HepG2 (cell line): ENCODE measurements at regions not wholly inside any gene's neighbourhood (a gene's known extent, or its start where the extent isn't known, plus 50 kb on each side); places are given as distances from the start of the nearest gene placed in this dataset.

ENCODE experiments used
- ATAC-seq: fragments of 200-7000 bp; cut with Tn5 transposase; 3 replicates; pipeline ENCODE4 v1.9.1; 2020; ENCODE audit warnings: mild to moderate bottlenecking, moderate library complexity
- BruUV-seq: library from RNA; stranded (reverse); fragments of 400-500 nt; replicated peaks from 2 replicates; lab custom pipeline; 2021; lab: Mats Ljungman, UMichigan
- CTCF ChIA-PET: fragments of 300-600 bp; formaldehyde crosslinking; extraction: SDS; loops from one replicate; lab custom pipeline; 2021; ENCODE audit warnings: low total read pairs, inconsistent platforms, low intra/inter-chr PET ratio; lab: Yijun Ruan, JAX
- POLR2A ChIA-PET: fragments of 350-600 bp; sonication (Branson Sonifier 250); formaldehyde crosslinking; loops from one replicate; lab custom pipeline; 2020; ENCODE audit warnings: antibody characterized with exemption, inconsistent platforms; lab: Yijun Ruan, JAX
- DNase-seq: peaks from one replicate; pipeline ENCODE4 v3.0.0-alpha.2; 2015; ENCODE audit warnings: low spot score
- FAIRE-seq: peaks from 3 replicates; lab custom pipeline; 2011; peaks lifted over from hg19 to GRCh38; lab: Jason Lieb, UNC
- H2AFZ ChIP-seq: one replicate; pipeline ENCODE4 v1.6.1; 2011; ENCODE audit warnings: low read length, inconsistent platforms
- H3K27ac ChIP-seq: fragments of 300-600 bp; 3 replicates; pipeline ENCODE4 v1.8.0; 2011; ENCODE audit warnings: mixed run types, mild to moderate bottlenecking, mixed read lengths, low read length, inconsistent platforms; ENCODE audit not compliant: insufficient read depth; ENCODE audit errors: extremely low read length
- H3K27me3 ChIP-seq, 2 experiments: fragments of 200-600 bp in 1 of 2; 2 replicates in 1 of 2; 3 replicates in 1 of 2; pipeline versions ENCODE4 v1.6.0 to v1.8.0; 2011; ENCODE audit warnings: low read length in 2 of 2, mild to moderate bottlenecking in 2 of 2, moderate library complexity in 2 of 2, inconsistent platforms in 1 of 2; ENCODE audit not compliant: insufficient read depth in 2 of 2, control insufficient read depth in 1 of 2
- H3K36me3 ChIP-seq, 2 experiments: fragments of 200-600 bp in 1 of 2; replicated peaks in 1 of 2; 2 replicates in 1 of 2; 3 replicates in 1 of 2; pipeline versions ENCODE4 v1.5.1 to v1.8.0; 2011; ENCODE audit warnings: low read length in 2 of 2, inconsistent platforms in 1 of 2; ENCODE audit not compliant: insufficient read depth in 2 of 2, control insufficient read depth in 1 of 2
- H3K4me1 ChIP-seq: 2 replicates; pipeline ENCODE4 v1.5.1; 2012; ENCODE audit warnings: low read length, inconsistent platforms; ENCODE audit not compliant: insufficient read depth
- H3K4me2 ChIP-seq: 2 replicates; pipeline ENCODE4 v1.6.0; 2011; ENCODE audit warnings: low read depth, low read length, inconsistent platforms
- H3K4me3 ChIP-seq, 3 experiments: fragments of 200-600 bp in 1 of 3; sonication (generic), shearing (Covaris generic) in 1 of 3; replicated peaks in 1 of 3; 2 replicates each; pipeline ENCODE4 v1.5.1; 2011 to 2016; ENCODE audit warnings: low read length in 3 of 3, inconsistent platforms in 2 of 3, low read depth in 2 of 3, mild to moderate bottlenecking in 2 of 3, control low read depth in 1 of 3, mixed read lengths in 1 of 3; ENCODE audit not compliant: insufficient read depth in 1 of 3
- H3K79me2 ChIP-seq: one replicate; pipeline ENCODE4 v1.6.1; 2011; ENCODE audit warnings: low read length, inconsistent platforms; ENCODE audit not compliant: insufficient read depth
- H3K9ac ChIP-seq: 2 replicates; pipeline ENCODE4 v1.6.0; 2011; ENCODE audit warnings: mild to moderate bottlenecking, low read depth, low read length, inconsistent platforms; ENCODE audit not compliant: insufficient read depth
- H3K9me3 ChIP-seq: 2 replicates; pipeline ENCODE4 v1.5.1; 2012; ENCODE audit warnings: mild to moderate bottlenecking, low read length
- H4K20me1 ChIP-seq: 2 replicates; pipeline ENCODE4 v1.6.0; 2011; ENCODE audit warnings: inconsistent platforms, mild to moderate bottlenecking, low read length, moderate library complexity; ENCODE audit not compliant: insufficient read depth
- JUN ChIP-seq: sonication (generic); formaldehyde crosslinking; IDR thresholded peaks from 2 replicates; pipeline ENCODE4 v1.4.0; 2020; ENCODE audit warnings: mild to moderate bottlenecking, missing genetic modification reagents
- JUND ChIP-seq: sonication (generic); formaldehyde crosslinking; IDR thresholded peaks from 2 replicates; pipeline ENCODE4 v1.8.0; 2022; ENCODE audit warnings: mild to moderate bottlenecking, missing genetic modification reagents
- SP140L ChIP-seq: sonication (generic); formaldehyde crosslinking; IDR thresholded peaks from 2 replicates; pipeline ENCODE4 v1.4.0; 2020; ENCODE audit warnings: missing genetic modification reagents, borderline replicate concordance
- TAF1 ChIP-seq: sonication (generic); formaldehyde crosslinking; IDR thresholded peaks from 2 replicates; pipeline ENCODE4 v1.4.0; 2020; ENCODE audit warnings: missing genetic modification reagents
- TP53 ChIP-seq: sonication (generic); formaldehyde crosslinking; conservative IDR thresholded peaks from 2 replicates; pipeline ENCODE4 v1.4.0; 2020; ENCODE audit warnings: missing genetic modification reagents
- ZBTB7B ChIP-seq: sonication (generic); formaldehyde crosslinking; IDR thresholded peaks from 2 replicates; pipeline ENCODE4 v1.4.0; 2020; ENCODE audit warnings: missing genetic modification reagents
- ZBTB8A ChIP-seq: sonication (generic); formaldehyde crosslinking; IDR thresholded peaks from 2 replicates; pipeline ENCODE4 v1.4.0; 2020; ENCODE audit warnings: mild to moderate bottlenecking, low read depth, missing genetic modification reagents, borderline replicate concordance
- ZNF136 ChIP-seq: sonication (generic); formaldehyde crosslinking; IDR thresholded peaks from 2 replicates; pipeline ENCODE4 v1.8.1; 2022; ENCODE audit warnings: low read depth, mild to moderate bottlenecking, moderate library complexity, missing genetic modification reagents
- WGBS: methylation state at CpG from one replicate; pipeline ENCODE4 v1.1.6; 2017; ENCODE audit warnings: low lambda C conversion rate; 5-methylcytosine and 5-hydroxymethylcytosine counted together
- in situ Hi-C: cut with HindIII; loops from 2 replicates; pipeline ENCODE4 v1.10.0; 2017; ENCODE audit warnings: low pct_unique_long_range_greater_than_20kb; ENCODE audit not compliant: extremely low pct_ligation_motif_present
- intact Hi-C: fragments of 100-400 bp; cut with micrococcal nuclease; formaldehyde crosslinking; loops from one replicate; pipeline ENCODE4 v1.10.0; 2022; ENCODE audit not compliant: unreplicated experiment
- TF ChIP-seq, protein P1 (sequence below): sonication (generic); formaldehyde crosslinking; IDR thresholded peaks from 2 replicates; pipeline ENCODE4 v1.4.0; 2020; ENCODE audit warnings: missing genetic modification reagents, borderline replicate concordance

DNA sequence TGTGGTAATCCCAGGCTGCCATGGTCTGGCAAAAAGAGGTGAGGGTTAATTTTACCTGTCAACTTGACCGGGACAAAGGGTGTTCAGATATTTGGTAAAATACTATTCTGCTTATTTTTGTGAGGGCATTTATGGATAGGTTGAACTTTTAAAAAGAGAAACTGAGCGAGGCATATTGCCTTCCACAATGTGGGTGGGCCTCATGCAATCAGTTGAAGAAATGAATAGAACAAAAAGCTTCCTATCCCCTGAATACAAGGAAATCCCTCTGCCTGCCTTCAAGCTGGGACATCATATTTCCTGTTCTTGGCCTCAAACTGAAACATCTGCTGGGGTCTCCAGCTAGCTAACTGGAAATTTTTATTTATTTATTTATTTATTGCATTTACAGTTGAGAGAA is 734.7 kb downstream of the IRX1 start:
- ChIA-PET POLR2A (no interaction called here), CTCF (no interaction called here)
- 3% methylated on average over 2 of the region's 2 CpGs for WGBS
- TF ChIP-seq JUND = no peak
- TF ChIP-seq, protein P1, sequence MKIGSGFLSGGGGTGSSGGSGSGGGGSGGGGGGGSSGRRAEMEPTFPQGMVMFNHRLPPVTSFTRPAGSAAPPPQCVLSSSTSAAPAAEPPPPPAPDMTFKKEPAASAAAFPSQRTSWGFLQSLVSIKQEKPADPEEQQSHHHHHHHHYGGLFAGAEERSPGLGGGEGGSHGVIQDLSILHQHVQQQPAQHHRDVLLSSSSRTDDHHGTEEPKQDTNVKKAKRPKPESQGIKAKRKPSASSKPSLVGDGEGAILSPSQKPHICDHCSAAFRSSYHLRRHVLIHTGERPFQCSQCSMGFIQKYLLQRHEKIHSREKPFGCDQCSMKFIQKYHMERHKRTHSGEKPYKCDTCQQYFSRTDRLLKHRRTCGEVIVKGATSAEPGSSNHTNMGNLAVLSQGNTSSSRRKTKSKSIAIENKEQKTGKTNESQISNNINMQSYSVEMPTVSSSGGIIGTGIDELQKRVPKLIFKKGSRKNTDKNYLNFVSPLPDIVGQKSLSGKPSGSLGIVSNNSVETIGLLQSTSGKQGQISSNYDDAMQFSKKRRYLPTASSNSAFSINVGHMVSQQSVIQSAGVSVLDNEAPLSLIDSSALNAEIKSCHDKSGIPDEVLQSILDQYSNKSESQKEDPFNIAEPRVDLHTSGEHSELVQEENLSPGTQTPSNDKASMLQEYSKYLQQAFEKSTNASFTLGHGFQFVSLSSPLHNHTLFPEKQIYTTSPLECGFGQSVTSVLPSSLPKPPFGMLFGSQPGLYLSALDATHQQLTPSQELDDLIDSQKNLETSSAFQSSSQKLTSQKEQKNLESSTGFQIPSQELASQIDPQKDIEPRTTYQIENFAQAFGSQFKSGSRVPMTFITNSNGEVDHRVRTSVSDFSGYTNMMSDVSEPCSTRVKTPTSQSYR (CRISPR knock-in tag) = no peak
- no peak for TF ChIP-seq TP53 (CRISPR knock-in tag)
- TF ChIP-seq ZNF136 (CRISPR knock-in tag) = no peak
- TF ChIP-seq JUN = no peak
- TF ChIP-seq ZBTB7B (CRISPR knock-in tag) = no peak
- no peak for TF ChIP-seq SP140L (CRISPR knock-in tag)
- no peak for TF ChIP-seq ZBTB8A (CRISPR knock-in tag)
- no peak for TF ChIP-seq TAF1 (CRISPR knock-in tag)
- Histone ChIP-seq H3K4me1 (no peaks in the 10 kb centered on the region), H3K27ac (no peak overlapping the region), H3K9ac (no peak overlapping the region), H3K4me2 (no peak overlapping the region), H3K4me3 (no peak overlapping the region), H3K9me3 (peaks cover 90% of the 10 kb centered on the region), H3K27me3 (no peaks in the 10 kb centered on the region), H3K79me2 (no peaks in the 10 kb centered on the region), H2AFZ (no peak overlapping the region), H3K36me3 (no peaks in the 10 kb centered on the region), H4K20me1 (no peaks in the 10 kb centered on the region)
- in situ Hi-C loops (no loop called here), intact Hi-C loops (no loop called here)
- no TSS peak for BruUV-seq
- DNase-seq = no peak
- FAIRE-seq = no peak
- no peak for ATAC-seq
